HCT116 (cell line): ENCODE measurements at regions not wholly inside any gene's neighbourhood (a gene's known extent, or its start where the extent isn't known, plus 50 kb on each side); places are given as distances from the start of the nearest gene placed in this dataset.

Experiments
- ATAC-seq: fragments of 200-7000 bp; cut with Tn5 transposase; 2 replicates; pipeline ENCODE4 v1.9.1; 2020; ENCODE audit warnings: mild to moderate bottlenecking, moderate library complexity
- BruUV-seq: library from RNA; stranded (reverse); fragments of 400-500 nt; replicated peaks from 2 replicates; lab custom pipeline; 2021; lab: Mats Ljungman, UMichigan
- CTCF ChIA-PET: fragments of 300-600 bp; sonication (Branson Sonifier 250); formaldehyde crosslinking; loops from one replicate; lab custom pipeline; 2021; ENCODE audit warnings: antibody characterized with exemption; lab: Charles Lee
- POLR2A ChIA-PET: fragments of 300-600, 350-600 bp; sonication (Branson Sonifier 250); formaldehyde crosslinking; loops from one replicate; lab custom pipeline; 2021; ENCODE audit warnings: antibody characterized with exemption; lab: Charles Lee
- RAD21 ChIA-PET, 2 experiments: fragments of 300-600 bp; sonication (Branson Sonifier 250); formaldehyde crosslinking; loops; one replicate each; lab custom pipeline; 2023; ENCODE audit warnings: low total read pairs in 2 of 2; ENCODE audit not compliant: uncharacterized antibody in 2 of 2, unreplicated experiment in 2 of 2, low non-redundant PET in 1 of 2; lab: Charles Lee
- DNase-seq: peaks from one replicate; pipeline ENCODE4 v3.0.0-alpha.2; 2010; ENCODE audit warnings: low read depth, low spot score
- H2AFZ ChIP-seq: fragments of 200-600 bp; shearing (Covaris generic), sonication (generic); 2 replicates; pipeline ENCODE4 v1.6.1; 2017; ENCODE audit warnings: low read depth, mixed run types, mixed read lengths, antibody characterized with exemption, low read length; ENCODE audit not compliant: poor library complexity, severe bottlenecking
- H3K27ac ChIP-seq: 2 replicates; pipeline ENCODE4 v1.5.1; 2012; ENCODE audit warnings: low read depth, low read length
- H3K27me3 ChIP-seq: fragments of 200-600 bp; sonication (generic); 2 replicates; pipeline ENCODE4 v1.6.1; 2016; ENCODE audit warnings: mixed run types, low read length, mixed read lengths; ENCODE audit not compliant: insufficient read depth
- H3K36me3 ChIP-seq, 2 experiments: fragments of 200-500 bp in 1 of 2; fragments of 200-600 bp in 1 of 2; sonication (Bioruptor generic) in 1 of 2; sonication (generic) in 1 of 2; 2 replicates each; pipeline versions ENCODE4 v1.5.1 to v1.6.1; 2014 to 2016; ENCODE audit warnings: low read length in 2 of 2, inconsistent platforms in 1 of 2, mixed read lengths in 1 of 2, mixed run types in 1 of 2; ENCODE audit not compliant: insufficient read depth in 2 of 2, control insufficient read depth in 1 of 2
- H3K4me1 ChIP-seq, 2 experiments: fragments of 200-600 bp in 1 of 2; sonication (generic) in 1 of 2; 2 replicates each; pipeline versions ENCODE4 v1.5.1 to v1.6.1; 2012 to 2017; ENCODE audit warnings: low read length in 2 of 2, inconsistent platforms in 1 of 2, mild to moderate bottlenecking in 1 of 2, mixed read lengths in 1 of 2, mixed run types in 1 of 2, moderate library complexity in 1 of 2; ENCODE audit not compliant: insufficient read depth in 2 of 2, control insufficient read depth in 1 of 2
- H3K4me2 ChIP-seq: fragments of 200-600 bp; sonication (generic); 2 replicates; pipeline ENCODE4 v1.6.1; 2017; ENCODE audit warnings: mixed run types, low read length, mixed read lengths
- H3K4me3 ChIP-seq, 2 experiments: fragments of 200-600 bp in 1 of 2; sonication (generic) in 1 of 2; replicated peaks in 1 of 2; 2 replicates each; pipeline ENCODE4 v1.5.1; 2011 to 2016; ENCODE audit warnings: low read length in 2 of 2, control low read depth in 1 of 2, low read depth in 1 of 2, mild to moderate bottlenecking in 1 of 2, mixed read lengths in 1 of 2, mixed run types in 1 of 2
- H3K79me2 ChIP-seq: fragments of 200-600 bp; sonication (generic); 2 replicates; pipeline ENCODE4 v1.6.1; 2017; ENCODE audit warnings: mild to moderate bottlenecking, mixed run types, low read length, moderate library complexity, mixed read lengths; ENCODE audit not compliant: insufficient read depth
- H3K9ac ChIP-seq: fragments of 200-600 bp; sonication (generic); 2 replicates; pipeline ENCODE4 v1.6.1; 2016; ENCODE audit warnings: low read length, mixed read lengths
- H3K9me2 ChIP-seq: fragments of 200-600 bp; sonication (generic), shearing (Covaris generic); 2 replicates; pipeline ENCODE4 v1.6.1; 2017; ENCODE audit warnings: mixed run types, mild to moderate bottlenecking, moderate library complexity; ENCODE audit not compliant: insufficient read depth
- H3K9me3 ChIP-seq, 2 experiments: fragments of 200-500 bp in 1 of 2; fragments of 200-600 bp in 1 of 2; sonication (Bioruptor generic) in 1 of 2; sonication (generic) in 1 of 2; 2 replicates each; pipeline ENCODE4 v1.6.1; 2014 to 2017; ENCODE audit warnings: low read length in 2 of 2, mixed read lengths in 2 of 2, inconsistent platforms in 1 of 2, low read depth in 1 of 2, mild to moderate bottlenecking in 1 of 2, mixed run types in 1 of 2, moderate library complexity in 1 of 2; ENCODE audit not compliant: control insufficient read depth in 1 of 2, insufficient read depth in 1 of 2
- H4K20me1 ChIP-seq: fragments of 200-600 bp; sonication (generic), shearing (Covaris generic); 2 replicates; pipeline ENCODE4 v1.6.1; 2017; ENCODE audit warnings: mixed run types, mild to moderate bottlenecking, moderate library complexity; ENCODE audit not compliant: insufficient read depth
- CBX3 ChIP-seq: IDR thresholded peaks from 2 replicates; pipeline ENCODE4 v1.6.1; 2012; ENCODE audit warnings: low read depth
- CEBPB ChIP-seq: IDR thresholded peaks from 2 replicates; pipeline ENCODE4 v1.6.1; 2012; ENCODE audit warnings: low read depth
- CTCF ChIP-seq, 3 experiments: fragments of 200-600 bp in 1 of 3; sonication (generic) in 1 of 3; IDR thresholded peaks in 2 of 3; conservative IDR thresholded peaks in 1 of 3; 2 replicates each; pipeline ENCODE4 v1.5.1; 2012 to 2017; ENCODE audit warnings: low read depth in 2 of 3, low read length in 2 of 3, antibody characterized with exemption in 1 of 3, borderline replicate concordance in 1 of 3, control low read depth in 1 of 3, mild to moderate bottlenecking in 1 of 3, mixed read lengths in 1 of 3, mixed run types in 1 of 3, moderate library complexity in 1 of 3; ENCODE audit not compliant: insufficient read depth in 1 of 3
- ELF1 ChIP-seq: IDR thresholded peaks from 2 replicates; pipeline ENCODE4 v1.6.1; 2012; ENCODE audit warnings: low read depth, borderline replicate concordance
- EZH2 ChIP-seq: fragments of 200-600 bp; sonication (generic); IDR thresholded peaks from 2 replicates; pipeline ENCODE4 v1.6.1; 2017; ENCODE audit warnings: antibody characterized with exemption, mixed run types
- POLR2A ChIP-seq: IDR thresholded peaks from 2 replicates; pipeline ENCODE4 v1.7.0; 2011; ENCODE audit warnings: borderline replicate concordance; ENCODE audit not compliant: insufficient read depth, insufficient read length; ENCODE audit errors: extremely low read depth
- RAD21 ChIP-seq: IDR thresholded peaks from 2 replicates; pipeline ENCODE4 v1.6.1; 2012; ENCODE audit warnings: low read depth, mild to moderate bottlenecking
- REST ChIP-seq: IDR thresholded peaks from 2 replicates; pipeline ENCODE4 v1.6.1; 2012; ENCODE audit warnings: low read depth
- SIN3A ChIP-seq: IDR thresholded peaks from 2 replicates; pipeline ENCODE4 v1.6.1; 2012; ENCODE audit warnings: low read depth
- SRF ChIP-seq: IDR thresholded peaks from 2 replicates; pipeline ENCODE4 v1.6.1; 2012; ENCODE audit warnings: low read depth
- TCF7L2 ChIP-seq: IDR thresholded peaks from 2 replicates; pipeline ENCODE4 v1.7.0; 2011; ENCODE audit warnings: borderline replicate concordance, inconsistent platforms; ENCODE audit not compliant: insufficient read depth, insufficient read length; ENCODE audit errors: extremely low read depth
- YY1 ChIP-seq: IDR thresholded peaks from 2 replicates; pipeline ENCODE4 v1.6.1; 2011; ENCODE audit warnings: low read length, low read depth, moderate library complexity, mild to moderate bottlenecking; ENCODE audit not compliant: insufficient replicate concordance; ENCODE audit errors: extremely low read depth
- ZNF274 ChIP-seq: fragments of 200-500 bp; sonication (Bioruptor generic); IDR thresholded peaks from 2 replicates; pipeline ENCODE4 v1.6.1; 2014; ENCODE audit warnings: mild to moderate bottlenecking, low read depth, low read length, inconsistent platforms
- intact Hi-C: fragments of 100-400 bp; cut with micrococcal nuclease; formaldehyde crosslinking; loops from 2 replicates; pipeline ENCODE4 v1.10.0; 2022

GRCh38 chr9:91127653-91128052, 234.1 kb downstream of the AUH start:
- H3K9me2 ChIP-seq = no peaks in the 10 kb centered on the region
- ATAC-seq (no peak), DNase-seq (no peak)
- no peaks in the 10 kb centered on the region for H3K9me3 ChIP-seq
- peaks cover 10 to 18% of the 10 kb centered on the region in 2 experiments for H3K4me1 ChIP-seq
- RAD21 ChIA-PET = no interaction called here
- H3K4me3 ChIP-seq = no peak overlapping the region
- H3K9ac ChIP-seq = no peak overlapping the region
- no TSS peak for BruUV-seq
- no peak overlapping the region for H3K4me2 ChIP-seq
- intact Hi-C loops = no loop called here
- no peaks in the 10 kb centered on the region for H3K79me2 ChIP-seq
- no peak for TF ChIP-seq SRF
- no peak for TF ChIP-seq POLR2A
- no peak for TF ChIP-seq CTCF (IDR thresholded peaks at IDR 0.05 in 2 of 3, conservative IDR thresholded peaks at IDR 0.05 in 1 of 3; ENCODE audit: borderline replicate concordance in 1 of 3, insufficient read depth in 1 of 3, low read depth in 2 of 3, low read length in 2 of 3)
- no peak for TF ChIP-seq SIN3A
- no peak for TF ChIP-seq CEBPB
- TF ChIP-seq YY1 = no peak
- TF ChIP-seq ELF1 = no peak
- H2AFZ ChIP-seq = no peak overlapping the region
- H3K27me3 ChIP-seq = no peaks in the 10 kb centered on the region
- no peak overlapping the region for H3K27ac ChIP-seq
- H4K20me1 ChIP-seq = no peaks in the 10 kb centered on the region
- H3K36me3 ChIP-seq = no peaks in the 10 kb centered on the region
- POLR2A ChIA-PET = interaction anchor here (1.5 kb wide), 1 partner anchor 12 kb away, joined by 4 read pairs; no protein-coding TSS in a partner anchor
- CTCF ChIA-PET = no interaction called here

- H3K9me2 ChIP-seq = no peaks in the 10 kb centered on the region
- intact Hi-C loops = loop anchor here (10.0 kb wide), 1 partner anchor 174 kb away; no protein-coding TSS in a partner anchor
- no peaks in the 10 kb centered on the region for H3K36me3 ChIP-seq
- H3K4me1 ChIP-seq = peaks cover 12 to 20% of the 10 kb centered on the region in 2 experiments
- H3K79me2 ChIP-seq = no peaks in the 10 kb centered on the region
- H3K9me3 ChIP-seq = no peaks in the 10 kb centered on the region
- CTCF ChIA-PET = no interaction called here
- peak overlapping the region; percentile 79 for H2AFZ ChIP-seq
- no peak overlapping the region for H3K9ac ChIP-seq
- no peak overlapping the region for H3K4me3 ChIP-seq
- POLR2A ChIA-PET = no interaction called here
- TF ChIP-seq YY1 (no peak), RAD21 (no peak), EZH2 (no peak), SRF (no peak), CBX3 (no peak), ZNF274 (no peak), TCF7L2 (no peak), POLR2A (no peak), REST (no peak)
- no TSS peak for BruUV-seq
- no peaks in the 10 kb centered on the region for H4K20me1 ChIP-seq
- H3K4me2 ChIP-seq = peak overlapping the region; percentile 61
- no peaks in the 10 kb centered on the region for H3K27me3 ChIP-seq
- DNase-seq (no peak), ATAC-seq (peak; percentile 35)
- H3K27ac ChIP-seq = peak overlapping the region; percentile 2; the same call in 1 of the 2 replicates
- RAD21 ChIA-PET = no interaction called here
These were observed 230.9 kb downstream of the AUH start for GRCh38 chr9:91130796-91131318.
